Neural cell (in vitro differentiated cells): ENCODE measurements at regions not wholly inside any gene's neighbourhood (a gene's known extent, or its start where the extent isn't known, plus 50 kb on each side); places are given as distances from the start of the nearest gene placed in this dataset.
"Not testable (repeated sequence)": the region's sequence is repeated elsewhere in the genome, so short reads cannot be mapped to it uniquely, and the experiment has no call there.

ENCODE experiments used
- H2AFZ ChIP-seq: fragments of 200-600, 300-800 bp; sonication (generic), shearing (Covaris generic); 2 replicates; pipeline ENCODE4 v1.6.0; 2014; ENCODE audit warnings: low read depth, mild to moderate bottlenecking, antibody characterized with exemption, low read length, moderate library complexity
- H3F3A ChIP-seq: fragments of 200-600 bp; shearing (Covaris generic); 2 replicates; pipeline ENCODE4 v1.6.1; 2016; ENCODE audit warnings: mild to moderate bottlenecking, moderate library complexity, mixed read lengths, antibody characterized with exemption, low read length; ENCODE audit not compliant: insufficient read depth, poor library complexity, severe bottlenecking
- H3K27ac ChIP-seq: fragments of 200-600, 300-800 bp; sonication (generic), shearing (Covaris generic); 2 replicates; pipeline ENCODE4 v1.5.1; 2014; ENCODE audit warnings: mild to moderate bottlenecking, low read length, moderate library complexity
- H3K27me3 ChIP-seq: fragments of 300-800, 200-600 bp; sonication (generic), shearing (Covaris generic); 2 replicates; pipeline ENCODE4 v1.6.0; 2014; ENCODE audit warnings: mild to moderate bottlenecking, low read depth, low read length, moderate library complexity; ENCODE audit not compliant: insufficient read depth
- H3K36me3 ChIP-seq: fragments of 300-800, 200-600 bp; sonication (generic), shearing (Covaris generic); 2 replicates; pipeline ENCODE4 v1.5.1; 2014; ENCODE audit warnings: mild to moderate bottlenecking, antibody characterized with exemption, low read length, moderate library complexity; ENCODE audit not compliant: insufficient read depth
- H3K4me2 ChIP-seq: fragments of 300-800, 200-600 bp; sonication (generic), shearing (Covaris generic); 2 replicates; pipeline ENCODE4 v1.6.0; 2014; ENCODE audit warnings: mild to moderate bottlenecking, low read length
- H3K4me3 ChIP-seq: fragments of 300-800, 200-600 bp; sonication (generic), shearing (Covaris generic); 2 replicates; pipeline ENCODE4 v1.5.1; 2014; ENCODE audit warnings: mild to moderate bottlenecking, low read length, moderate library complexity
- H3K79me2 ChIP-seq: fragments of 200-600 bp; shearing (Covaris generic); replicated peaks from 2 replicates; pipeline ENCODE4 v1.6.0; 2014; ENCODE audit warnings: mild to moderate bottlenecking, low read length, moderate library complexity; ENCODE audit not compliant: insufficient read depth
- H3K9ac ChIP-seq: fragments of 300-800, 200-600 bp; sonication (generic), shearing (Covaris generic); 2 replicates; pipeline ENCODE4 v1.6.1; 2016; ENCODE audit warnings: mild to moderate bottlenecking, low read length, mixed read lengths
- H3K9me2 ChIP-seq: fragments of 200-600 bp; shearing (Covaris generic); 2 replicates; pipeline ENCODE4 v1.6.1; 2016; ENCODE audit warnings: mild to moderate bottlenecking, low read length, mixed read lengths; ENCODE audit not compliant: insufficient read depth
- H3K9me3 ChIP-seq: fragments of 200-600, 300-800 bp; sonication (generic), shearing (Covaris generic); 2 replicates; pipeline ENCODE4 v1.6.1; 2016; ENCODE audit warnings: mild to moderate bottlenecking, mixed run types, low read length, moderate library complexity, mixed read lengths
- H4K20me1 ChIP-seq: fragments of 200-600 bp; shearing (Covaris generic); 2 replicates; pipeline ENCODE4 v1.6.1; 2016; ENCODE audit warnings: mild to moderate bottlenecking, mixed run types; ENCODE audit not compliant: insufficient read depth
- CTCF ChIP-seq: fragments of 450-650 bp; IDR thresholded peaks from 2 replicates; pipeline ENCODE4 v1.5.1; 2014; ENCODE audit warnings: antibody characterized with exemption, mild to moderate bottlenecking, moderate library complexity; ENCODE audit not compliant: poor library complexity, severe bottlenecking
- EP300 ChIP-seq: fragments of 450-650 bp; conservative IDR thresholded peaks from 2 replicates; pipeline ENCODE4 v1.6.1; 2014; ENCODE audit warnings: antibody characterized with exemption, mild to moderate bottlenecking, moderate library complexity; ENCODE audit not compliant: poor library complexity, severe bottlenecking
- EZH2 ChIP-seq: fragments of 200-600, 300-800 bp; shearing (Covaris generic), sonication (generic); IDR thresholded peaks from 2 replicates; pipeline ENCODE4 v1.6.1; 2014; ENCODE audit warnings: antibody characterized with exemption, low read length, borderline replicate concordance, mild to moderate bottlenecking; ENCODE audit not compliant: insufficient read depth, poor library complexity, severe bottlenecking
- MXI1 ChIP-seq: fragments of 450-650 bp; conservative IDR thresholded peaks from 2 replicates; pipeline ENCODE4 v1.6.1; 2014; ENCODE audit warnings: antibody characterized with exemption, mild to moderate bottlenecking; ENCODE audit not compliant: poor library complexity, severe bottlenecking
- POLR2AphosphoS5 ChIP-seq: IDR thresholded peaks from 2 replicates; pipeline ENCODE4 v1.6.1; 2012
- RAD21 ChIP-seq: fragments of 450-650 bp; conservative IDR thresholded peaks from 2 replicates; pipeline ENCODE4 v1.6.1; 2014; ENCODE audit warnings: antibody characterized with exemption, mild to moderate bottlenecking, moderate library complexity
- REST ChIP-seq: IDR thresholded peaks from 2 replicates; pipeline ENCODE4 v1.6.1; 2012; ENCODE audit warnings: borderline replicate concordance
- SMC3 ChIP-seq: fragments of 450-650 bp; conservative IDR thresholded peaks from 2 replicates; pipeline ENCODE4 v1.6.1; 2014; ENCODE audit warnings: antibody characterized with exemption, mild to moderate bottlenecking, moderate library complexity; ENCODE audit not compliant: poor library complexity
- TAF1 ChIP-seq: IDR thresholded peaks from 2 replicates; pipeline ENCODE4 v1.6.1; 2012; ENCODE audit warnings: low read depth

GRCh38 chr5:124502551-124502950, 243.9 kb downstream of the ZNF608 start:
- H3K9me2 ChIP-seq: no peaks in the 10 kb centered on the region
- no peaks in the 10 kb centered on the region for H4K20me1 ChIP-seq
- H2AFZ ChIP-seq: no peak overlapping the region
- no peak overlapping the region for H3K9ac ChIP-seq
- no peaks in the 10 kb centered on the region for H3K27me3 ChIP-seq
- H3K4me3 ChIP-seq: no peak overlapping the region
- no peaks in the 10 kb centered on the region for H3K79me2 ChIP-seq
- no peaks in the 10 kb centered on the region for H3K36me3 ChIP-seq
- H3K9me3 ChIP-seq: no peaks in the 10 kb centered on the region
- TF ChIP-seq POLR2AphosphoS5: no peak
- TF ChIP-seq MXI1: no peak
- TF ChIP-seq EP300: no peak
- no peak for TF ChIP-seq RAD21
- no peak for TF ChIP-seq TAF1
- TF ChIP-seq CTCF: no peak
- no peak for TF ChIP-seq REST
- no peak for TF ChIP-seq SMC3
- TF ChIP-seq EZH2: no peak
- H3K4me2 ChIP-seq: no peak overlapping the region
- H3K27ac ChIP-seq: no peak overlapping the region
- no peaks in the 10 kb centered on the region for H3F3A ChIP-seq

GRCh38 chr5:124499818-124500217, 246.6 kb downstream of the ZNF608 start:
- not testable (repeated sequence) for H3K79me2 ChIP-seq, H3K27me3 ChIP-seq, H4K20me1 ChIP-seq, H3K9me3 ChIP-seq, H3K9ac ChIP-seq, H3K4me3 ChIP-seq, H3K27ac ChIP-seq, H2AFZ ChIP-seq, H3K36me3 ChIP-seq, H3F3A ChIP-seq, H3K4me2 ChIP-seq, H3K9me2 ChIP-seq

- not testable (repeated sequence) for H3F3A ChIP-seq, H2AFZ ChIP-seq, H3K79me2 ChIP-seq, H3K36me3 ChIP-seq, H3K9me3 ChIP-seq, H3K27ac ChIP-seq, H4K20me1 ChIP-seq, H3K9me2 ChIP-seq, H3K4me2 ChIP-seq, H3K9ac ChIP-seq, H3K27me3 ChIP-seq, H3K4me3 ChIP-seq
These were observed 249.5 kb downstream of the ZNF608 start for GRCh38 chr5:124496968-124497367.
